ENCODE measurements at regions not wholly inside any gene's neighbourhood (a gene's known extent, or its start where the extent isn't known, plus 50 kb on each side); places are given as distances from the start of the nearest gene placed in this dataset.

GRCh38 chr5:167937635-167937998 is 353.8 kb upstream of the WWC1 start:
- TF ChIP-seq POLR2A (IDR thresholded peaks at IDR 0.05): no peak
- TF ChIP-seq, protein P1, sequence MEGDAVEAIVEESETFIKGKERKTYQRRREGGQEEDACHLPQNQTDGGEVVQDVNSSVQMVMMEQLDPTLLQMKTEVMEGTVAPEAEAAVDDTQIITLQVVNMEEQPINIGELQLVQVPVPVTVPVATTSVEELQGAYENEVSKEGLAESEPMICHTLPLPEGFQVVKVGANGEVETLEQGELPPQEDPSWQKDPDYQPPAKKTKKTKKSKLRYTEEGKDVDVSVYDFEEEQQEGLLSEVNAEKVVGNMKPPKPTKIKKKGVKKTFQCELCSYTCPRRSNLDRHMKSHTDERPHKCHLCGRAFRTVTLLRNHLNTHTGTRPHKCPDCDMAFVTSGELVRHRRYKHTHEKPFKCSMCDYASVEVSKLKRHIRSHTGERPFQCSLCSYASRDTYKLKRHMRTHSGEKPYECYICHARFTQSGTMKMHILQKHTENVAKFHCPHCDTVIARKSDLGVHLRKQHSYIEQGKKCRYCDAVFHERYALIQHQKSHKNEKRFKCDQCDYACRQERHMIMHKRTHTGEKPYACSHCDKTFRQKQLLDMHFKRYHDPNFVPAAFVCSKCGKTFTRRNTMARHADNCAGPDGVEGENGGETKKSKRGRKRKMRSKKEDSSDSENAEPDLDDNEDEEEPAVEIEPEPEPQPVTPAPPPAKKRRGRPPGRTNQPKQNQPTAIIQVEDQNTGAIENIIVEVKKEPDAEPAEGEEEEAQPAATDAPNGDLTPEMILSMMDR (IDR thresholded peaks at IDR 0.05): no peak
